ENCODE measurements at regions not wholly inside any gene's neighbourhood (a gene's known extent, or its start where the extent isn't known, plus 50 kb on each side); places are given as distances from the start of the nearest gene placed in this dataset.
"Not testable (repeated sequence)": the region's sequence is repeated elsewhere in the genome, so short reads cannot be mapped to it uniquely, and the experiment has no call there.

- peak; percentile 71 for FAIRE-seq
Measured at GRCh38 chr6:18527836-18528743, 140.9 kb downstream of the RNF144B start.

- no peak for FAIRE-seq
Measured at GRCh38 chr6:18530201-18530600, 143.1 kb downstream of the RNF144B start.

- no peak for FAIRE-seq
Measured at GRCh38 chr6:18532139-18532538, 145.0 kb downstream of the RNF144B start.

- FAIRE-seq, result no peak
Measured at GRCh38 chr6:18533793-18534192, 146.6 kb downstream of the RNF144B start.

GRCh38 chr6:18536591-18537055 lies 149.5 kb downstream of the RNF144B start:
- FAIRE-seq, result no peak

- no peak for FAIRE-seq
Measured at GRCh38 chr6:18538315-18538714, 151.2 kb downstream of the RNF144B start.

- FAIRE-seq, result no peak
Measured at GRCh38 chr6:18543051-18543450, 155.9 kb downstream of the RNF144B start.

GRCh38 chr6:18545142-18545541 lies 158.0 kb downstream of the RNF144B start:
- FAIRE-seq, result not testable (repeated sequence)

GRCh38 chr6:18545726-18546125 lies 158.6 kb downstream of the RNF144B start:
- no peak for FAIRE-seq

- no peak for FAIRE-seq
Measured at GRCh38 chr6:18550119-18550518, 163.0 kb downstream of the RNF144B start.

GRCh38 chr6:18551228-18551627 lies 164.1 kb downstream of the RNF144B start:
- FAIRE-seq, result no peak

- FAIRE-seq, result no peak
Measured at GRCh38 chr6:18555750-18556149, 168.6 kb downstream of the RNF144B start.

GRCh38 chr6:18561037-18561750 lies 174.0 kb downstream of the RNF144B start:
- no peak for FAIRE-seq

- FAIRE-seq, result no peak
Measured at GRCh38 chr6:18562726-18563125, 175.6 kb downstream of the RNF144B start.

GRCh38 chr6:18564775-18565174 lies 177.6 kb downstream of the RNF144B start:
- no peak for FAIRE-seq

GRCh38 chr6:18565231-18565630 lies 178.1 kb downstream of the RNF144B start:
- FAIRE-seq, result no peak

GRCh38 chr6:18567380-18567779 lies 180.2 kb downstream of the RNF144B start:
- FAIRE-seq, result no peak

- FAIRE-seq, result no peak
Measured at GRCh38 chr6:18577491-18577890, 190.3 kb downstream of the RNF144B start.

GRCh38 chr6:18579166-18579565 lies 192.0 kb downstream of the RNF144B start:
- FAIRE-seq, result no peak

GRCh38 chr6:18579869-18580268 lies 192.7 kb downstream of the RNF144B start:
- no peak for FAIRE-seq

GRCh38 chr6:18584372-18584771 lies 197.2 kb downstream of the RNF144B start:
- FAIRE-seq, result no peak

GRCh38 chr6:18585032-18585573 lies 198.0 kb downstream of the RNF144B start:
- FAIRE-seq, result no peak

GRCh38 chr6:18586133-18586532 lies 199.0 kb downstream of the RNF144B start:
- FAIRE-seq, result no peak
